ENCODE measurements at regions not wholly inside any gene's neighbourhood (a gene's known extent, or its start where the extent isn't known, plus 50 kb on each side); places are given as distances from the start of the nearest gene placed in this dataset.

DNA sequence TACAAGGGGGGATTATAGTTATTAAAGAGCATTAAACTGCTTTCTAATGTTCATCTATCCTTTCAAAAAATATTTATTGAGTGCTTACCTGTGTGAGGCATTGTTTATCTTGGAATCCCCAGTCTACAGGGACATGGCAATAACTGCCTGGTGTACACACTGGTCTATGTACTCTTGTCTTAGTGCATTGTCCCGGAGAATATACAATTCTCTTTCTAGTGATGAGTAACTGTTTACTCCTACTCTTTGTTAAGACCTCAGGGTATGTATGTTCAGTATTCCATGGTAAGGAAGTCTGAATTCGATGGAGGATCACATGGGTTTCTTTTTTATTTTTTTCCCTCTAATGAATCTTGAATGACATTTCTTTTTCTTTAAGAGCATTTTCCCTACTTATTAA, 772.4 kb upstream of the NR2F2 start (continued):
- TF ChIP-seq ZNF552 (CRISPR knock-in tag; IDR thresholded peaks at IDR 0.05; ENCODE audit: borderline replicate concordance) = no peak
- TF ChIP-seq ZNF773 (CRISPR knock-in tag; IDR thresholded peaks at IDR 0.05; ENCODE audit: borderline replicate concordance) = no peak
- TF ChIP-seq, protein P1, sequence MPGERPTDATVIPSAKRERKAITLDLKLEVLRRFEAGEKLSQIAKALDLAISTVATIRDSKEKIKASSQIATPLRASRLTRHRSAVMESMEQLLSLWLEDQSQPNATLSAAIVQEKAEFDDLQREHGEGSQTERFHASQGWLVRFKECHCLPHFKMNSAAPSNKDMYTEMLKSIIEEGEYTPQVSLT (CRISPR knock-in tag; IDR thresholded peaks at IDR 0.05; ENCODE audit: borderline replicate concordance, low read depth) = no peak
- no peak for TF ChIP-seq RBM22 (optimal IDR thresholded peaks at IDR 0.05; ENCODE audit: low read length)
- no peak for TF ChIP-seq MAZ (IDR thresholded peaks at IDR 0.05; ENCODE audit: borderline replicate concordance, low read depth, low read length)
- TF ChIP-seq MAZ (CRISPR knock-in tag; IDR thresholded peaks at IDR 0.05; ENCODE audit: low read depth) = no peak
- TF ChIP-seq, protein P2, sequence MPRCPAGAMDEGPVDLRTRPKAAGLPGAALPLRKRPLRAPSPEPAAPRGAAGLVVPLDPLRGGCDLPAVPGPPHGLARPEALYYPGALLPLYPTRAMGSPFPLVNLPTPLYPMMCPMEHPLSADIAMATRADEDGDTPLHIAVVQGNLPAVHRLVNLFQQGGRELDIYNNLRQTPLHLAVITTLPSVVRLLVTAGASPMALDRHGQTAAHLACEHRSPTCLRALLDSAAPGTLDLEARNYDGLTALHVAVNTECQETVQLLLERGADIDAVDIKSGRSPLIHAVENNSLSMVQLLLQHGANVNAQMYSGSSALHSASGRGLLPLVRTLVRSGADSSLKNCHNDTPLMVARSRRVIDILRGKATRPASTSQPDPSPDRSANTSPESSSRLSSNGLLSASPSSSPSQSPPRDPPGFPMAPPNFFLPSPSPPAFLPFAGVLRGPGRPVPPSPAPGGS (CRISPR knock-in tag; IDR thresholded peaks at IDR 0.05) = no peak
- TF ChIP-seq, protein P3, sequence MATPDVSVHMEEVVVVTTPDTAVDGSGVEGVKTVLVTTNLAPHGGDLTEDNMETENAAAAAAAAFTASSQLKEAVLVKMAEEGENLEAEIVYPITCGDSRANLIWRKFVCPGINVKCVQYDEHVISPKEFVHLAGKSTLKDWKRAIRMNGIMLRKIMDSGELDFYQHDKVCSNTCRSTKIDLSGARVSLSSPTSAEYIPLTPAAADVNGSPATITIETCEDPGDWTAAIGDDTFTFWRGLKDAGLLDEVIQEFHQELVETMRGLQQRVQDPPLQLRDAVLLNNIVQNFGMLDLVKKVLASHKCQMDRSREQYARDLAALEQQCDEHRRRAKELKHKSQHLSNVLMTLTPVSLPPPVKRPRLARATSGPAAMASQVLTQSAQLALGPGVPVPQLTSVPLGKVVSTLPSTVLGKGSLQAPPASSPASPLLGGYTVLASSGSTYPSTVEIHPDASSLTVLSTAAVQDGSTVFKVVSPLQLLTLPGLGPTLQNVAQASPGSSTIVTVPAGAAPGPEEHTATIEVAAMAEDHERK (CRISPR knock-in tag; IDR thresholded peaks at IDR 0.05; ENCODE audit: low read depth) = no peak
- no peak for TF ChIP-seq ZBTB20 (CRISPR knock-in tag; IDR thresholded peaks at IDR 0.05; ENCODE audit: borderline replicate concordance, low read depth)
- TF ChIP-seq ZNF292 (CRISPR knock-in tag; IDR thresholded peaks at IDR 0.05; ENCODE audit: borderline replicate concordance, low read depth) = no peak
- TF ChIP-seq ZNF337 (CRISPR knock-in tag; IDR thresholded peaks at IDR 0.05; ENCODE audit: borderline replicate concordance, low read depth) = no peak
- no peak for TF ChIP-seq GFI1 (CRISPR knock-in tag; IDR thresholded peaks at IDR 0.05; ENCODE audit: borderline replicate concordance)
- TF ChIP-seq, protein P4, sequence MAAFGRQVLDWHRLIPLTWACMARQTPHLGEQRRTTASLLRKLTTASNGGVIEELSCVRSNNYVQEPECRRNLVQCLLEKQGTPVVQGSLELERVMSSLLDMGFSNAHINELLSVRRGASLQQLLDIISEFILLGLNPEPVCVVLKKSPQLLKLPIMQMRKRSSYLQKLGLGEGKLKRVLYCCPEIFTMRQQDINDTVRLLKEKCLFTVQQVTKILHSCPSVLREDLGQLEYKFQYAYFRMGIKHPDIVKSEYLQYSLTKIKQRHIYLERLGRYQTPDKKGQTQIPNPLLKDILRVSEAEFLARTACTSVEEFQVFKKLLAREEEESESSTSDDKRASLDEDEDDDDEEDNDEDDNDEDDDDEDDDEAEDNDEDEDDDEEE (CRISPR knock-in tag; IDR thresholded peaks at IDR 0.05) = no peak
- no peak for TF ChIP-seq IKZF1 (IDR thresholded peaks at IDR 0.05)
- TF ChIP-seq, protein P5, sequence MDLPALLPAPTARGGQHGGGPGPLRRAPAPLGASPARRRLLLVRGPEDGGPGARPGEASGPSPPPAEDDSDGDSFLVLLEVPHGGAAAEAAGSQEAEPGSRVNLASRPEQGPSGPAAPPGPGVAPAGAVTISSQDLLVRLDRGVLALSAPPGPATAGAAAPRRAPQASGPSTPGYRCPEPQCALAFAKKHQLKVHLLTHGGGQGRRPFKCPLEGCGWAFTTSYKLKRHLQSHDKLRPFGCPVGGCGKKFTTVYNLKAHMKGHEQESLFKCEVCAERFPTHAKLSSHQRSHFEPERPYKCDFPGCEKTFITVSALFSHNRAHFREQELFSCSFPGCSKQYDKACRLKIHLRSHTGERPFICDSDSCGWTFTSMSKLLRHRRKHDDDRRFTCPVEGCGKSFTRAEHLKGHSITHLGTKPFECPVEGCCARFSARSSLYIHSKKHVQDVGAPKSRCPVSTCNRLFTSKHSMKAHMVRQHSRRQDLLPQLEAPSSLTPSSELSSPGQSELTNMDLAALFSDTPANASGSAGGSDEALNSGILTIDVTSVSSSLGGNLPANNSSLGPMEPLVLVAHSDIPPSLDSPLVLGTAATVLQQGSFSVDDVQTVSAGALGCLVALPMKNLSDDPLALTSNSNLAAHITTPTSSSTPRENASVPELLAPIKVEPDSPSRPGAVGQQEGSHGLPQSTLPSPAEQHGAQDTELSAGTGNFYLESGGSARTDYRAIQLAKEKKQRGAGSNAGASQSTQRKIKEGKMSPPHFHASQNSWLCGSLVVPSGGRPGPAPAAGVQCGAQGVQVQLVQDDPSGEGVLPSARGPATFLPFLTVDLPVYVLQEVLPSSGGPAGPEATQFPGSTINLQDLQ (CRISPR knock-in tag; IDR thresholded peaks at IDR 0.05) = no peak
